ENCODE measurements at regions not wholly inside any gene's neighbourhood (a gene's known extent, or its start where the extent isn't known, plus 50 kb on each side); places are given as distances from the start of the nearest gene placed in this dataset.

DNA sequence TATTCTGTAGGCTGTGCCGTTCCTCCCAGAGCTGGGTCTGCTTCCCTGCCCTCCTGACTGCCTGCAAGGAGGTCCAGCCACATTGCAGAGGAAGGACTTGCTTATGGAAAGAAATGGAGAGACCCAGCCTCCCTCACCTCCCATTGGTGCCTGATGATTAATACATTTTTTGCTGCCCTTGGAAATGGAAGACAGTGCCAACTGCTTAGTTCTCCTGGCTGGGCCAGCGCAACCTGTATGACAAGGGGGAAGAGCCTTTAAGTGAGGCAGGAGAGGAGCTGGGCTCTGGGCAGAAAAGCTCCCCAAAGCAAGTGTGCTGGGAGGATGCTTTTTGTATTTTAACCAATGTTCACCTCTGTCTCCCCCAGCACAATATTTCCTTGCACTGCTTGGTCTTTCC lies 238.5 kb downstream of the SOX9 start:
- H3K9me3 ChIP-seq (ENCODE audit: control insufficient read depth in 2 of 2, insufficient read depth in 1 of 2, low read length in 1 of 2): no peaks in the 10 kb centered on the region

DNA sequence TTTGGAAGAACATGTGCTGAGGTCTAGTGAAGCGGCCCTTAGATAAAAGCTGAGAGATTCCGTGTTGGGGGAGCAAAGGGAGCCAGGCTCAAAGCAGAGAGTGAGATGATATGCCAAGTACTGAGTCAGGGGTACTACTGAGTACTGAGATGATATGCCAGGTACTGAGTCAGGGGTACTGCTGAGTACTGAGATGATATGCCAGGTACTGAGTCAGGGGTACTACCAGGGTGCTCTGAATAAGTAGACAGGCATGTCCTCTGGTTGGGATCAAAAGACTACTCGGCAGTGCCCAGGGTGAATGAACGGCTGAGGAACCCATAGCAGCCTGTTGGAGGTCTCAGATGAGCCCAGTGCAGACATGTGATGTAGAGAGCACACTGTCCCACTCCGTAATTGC lies 239.0 kb downstream of the SOX9 start:
- no peak overlapping the region for H3K27ac ChIP-seq (ENCODE audit: low read depth in 1 of 2, low read length in 1 of 2)
- 87% methylated on average over 5 of the region's 5 CpGs for WGBS

More for the DNA sequence above, 238.5 kb downstream of the SOX9 start:
- Histone ChIP-seq H3K4me3 (ENCODE audit: low read length in 2 of 2) (no peak overlapping the region), H3K27me3 (ENCODE audit: control insufficient read depth in 2 of 2, insufficient read depth in 1 of 2, low read length in 1 of 2) (no peaks in the 10 kb centered on the region), H3K4me1 (ENCODE audit: control insufficient read depth in 2 of 2, insufficient read depth in 2 of 2, low read length in 2 of 2) (no peaks in the 10 kb centered on the region), H3K36me3 (ENCODE audit: control insufficient read depth in 2 of 2, insufficient read depth in 2 of 2, low read length in 1 of 2) (no peaks in the 10 kb centered on the region), H3K27ac (ENCODE audit: low read depth in 1 of 2, low read length in 1 of 2) (no peak overlapping the region)
- WGBS: 84% methylated on average over 2 of the region's 2 CpGs
- DNase-seq (ENCODE audit: low read depth in 6 of 9, low spot score in 9 of 9): no peak

DNA sequence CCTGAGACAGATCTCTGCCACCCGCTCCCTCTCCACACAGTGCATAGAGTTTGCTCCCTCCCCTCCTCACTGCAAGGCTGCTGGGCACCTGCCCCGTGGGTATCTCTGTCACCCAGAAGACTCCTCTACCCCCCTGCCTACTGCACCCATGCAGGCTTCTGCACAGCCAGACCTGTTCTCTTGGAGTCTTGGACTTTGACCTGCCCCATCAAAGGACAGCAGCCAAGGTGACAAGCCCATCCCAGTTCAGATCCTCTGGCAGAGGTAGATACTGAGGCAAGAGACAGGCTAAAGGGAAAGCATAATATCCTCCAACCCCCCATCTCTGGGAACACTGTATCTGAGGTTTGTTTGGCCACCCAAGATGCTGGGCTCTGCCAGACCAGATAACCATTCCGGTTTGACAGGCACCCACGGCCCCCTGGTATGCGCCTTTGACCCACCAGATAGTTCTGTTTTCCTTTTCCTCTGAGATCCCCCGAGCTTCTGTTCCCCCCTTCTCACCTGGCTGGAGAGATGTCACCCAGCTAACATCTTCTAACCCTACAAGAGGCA lies 239.6 kb downstream of the SOX9 start:
- 67% methylated on average over 6 of the region's 6 CpGs for WGBS

More for the DNA sequence above, 239.0 kb downstream of the SOX9 start:
- no peaks in the 10 kb centered on the region for H3K4me1 ChIP-seq (ENCODE audit: control insufficient read depth in 2 of 2, insufficient read depth in 2 of 2, low read length in 2 of 2)
- H3K4me3 ChIP-seq (ENCODE audit: low read length in 2 of 2): no peak overlapping the region
- no peaks in the 10 kb centered on the region for H3K27me3 ChIP-seq (ENCODE audit: control insufficient read depth in 2 of 2, insufficient read depth in 1 of 2, low read length in 1 of 2)
- no peaks in the 10 kb centered on the region for H3K36me3 ChIP-seq (ENCODE audit: control insufficient read depth in 2 of 2, insufficient read depth in 2 of 2, low read length in 1 of 2)
- DNase-seq (ENCODE audit: low read depth in 6 of 9, low spot score in 9 of 9): no peak
- no peaks in the 10 kb centered on the region for H3K9me3 ChIP-seq (ENCODE audit: control insufficient read depth in 2 of 2, insufficient read depth in 1 of 2, low read length in 1 of 2)

DNA sequence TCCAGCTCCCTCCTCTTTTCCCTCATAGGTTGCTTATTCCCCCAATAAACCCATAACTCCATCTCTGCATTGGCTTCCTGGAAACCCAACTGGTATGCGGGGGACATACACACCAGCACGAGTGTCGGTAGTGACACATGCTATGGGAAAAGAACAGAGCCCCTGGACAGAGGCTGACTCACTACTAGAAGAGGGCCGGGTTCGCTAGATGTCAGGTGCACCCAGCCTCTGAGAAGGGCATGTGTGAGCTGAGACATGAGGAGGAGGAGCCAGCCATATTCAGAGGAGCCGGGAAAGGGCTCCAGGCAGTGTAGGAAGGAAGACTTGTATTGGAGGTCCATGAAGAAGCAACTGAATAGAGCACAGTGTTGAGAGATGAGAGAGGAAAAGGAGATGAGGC lies 241.1 kb downstream of the SOX9 start:
- Histone ChIP-seq H3K27ac (ENCODE audit: low read depth in 1 of 2, low read length in 1 of 2) (no peak overlapping the region), H3K4me1 (ENCODE audit: control insufficient read depth in 2 of 2, insufficient read depth in 2 of 2, low read length in 2 of 2) (no peaks in the 10 kb centered on the region), H3K27me3 (ENCODE audit: control insufficient read depth in 2 of 2, insufficient read depth in 1 of 2, low read length in 1 of 2) (no peaks in the 10 kb centered on the region), H3K9me3 (ENCODE audit: control insufficient read depth in 2 of 2, insufficient read depth in 1 of 2, low read length in 1 of 2) (no peaks in the 10 kb centered on the region), H3K36me3 (ENCODE audit: control insufficient read depth in 2 of 2, insufficient read depth in 2 of 2, low read length in 1 of 2) (no peaks in the 10 kb centered on the region), H3K4me3 (ENCODE audit: low read length in 2 of 2) (no peak overlapping the region)
- DNase-seq (ENCODE audit: low read depth in 6 of 9, low spot score in 9 of 9): no peak
- 94% methylated on average over 6 of the region's 6 CpGs for WGBS

More for the DNA sequence above, 239.6 kb downstream of the SOX9 start:
- H3K27ac ChIP-seq (ENCODE audit: low read depth in 1 of 2, low read length in 1 of 2): no peak overlapping the region
- no peak for DNase-seq (ENCODE audit: low read depth in 6 of 9, low spot score in 9 of 9)
- H3K4me3 ChIP-seq (ENCODE audit: low read length in 2 of 2): no peak overlapping the region
- H3K9me3 ChIP-seq (ENCODE audit: control insufficient read depth in 2 of 2, insufficient read depth in 1 of 2, low read length in 1 of 2): no peaks in the 10 kb centered on the region
- no peaks in the 10 kb centered on the region for H3K27me3 ChIP-seq (ENCODE audit: control insufficient read depth in 2 of 2, insufficient read depth in 1 of 2, low read length in 1 of 2)
- no peaks in the 10 kb centered on the region for H3K4me1 ChIP-seq (ENCODE audit: control insufficient read depth in 2 of 2, insufficient read depth in 2 of 2, low read length in 2 of 2)
- no peaks in the 10 kb centered on the region for H3K36me3 ChIP-seq (ENCODE audit: control insufficient read depth in 2 of 2, insufficient read depth in 2 of 2, low read length in 1 of 2)

DNA sequence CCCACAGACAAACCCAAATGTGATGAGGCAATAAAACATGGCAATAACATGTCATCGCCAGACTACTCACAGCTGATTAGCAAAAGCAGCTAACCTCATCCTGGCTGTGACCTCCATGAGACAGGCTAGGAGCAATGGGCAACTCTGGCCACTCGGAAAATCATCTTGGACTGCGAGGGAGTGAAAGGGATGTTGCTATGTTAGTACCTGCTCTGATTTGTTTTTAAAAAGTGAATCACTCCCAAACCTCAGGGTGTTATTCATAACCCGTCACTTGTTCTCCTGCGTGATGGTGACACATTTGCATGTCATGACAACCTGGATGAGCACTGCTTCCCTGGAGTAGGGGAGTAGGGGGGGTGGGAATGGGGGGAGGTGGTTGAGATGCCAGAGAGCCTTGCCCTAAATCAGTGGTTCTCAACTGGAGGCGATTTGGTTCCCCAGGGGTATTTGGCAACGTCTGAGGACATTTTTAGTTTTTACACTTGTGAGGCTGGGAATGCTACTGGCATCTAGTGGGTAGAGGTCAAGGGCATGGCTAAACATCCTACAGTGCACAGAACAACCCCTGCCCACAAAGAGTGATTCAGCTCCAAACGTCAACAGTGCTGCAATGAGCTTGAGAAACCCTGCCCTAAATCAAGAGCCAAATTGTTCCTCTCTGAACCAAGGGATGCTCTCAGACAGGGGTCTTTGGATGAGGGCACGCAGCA lies 241.7 kb downstream of the SOX9 start:
- Histone ChIP-seq H3K36me3 (ENCODE audit: control insufficient read depth in 2 of 2, insufficient read depth in 2 of 2, low read length in 1 of 2) (no peaks in the 10 kb centered on the region), H3K27ac (ENCODE audit: low read depth in 1 of 2, low read length in 1 of 2) (no peak overlapping the region), H3K27me3 (ENCODE audit: control insufficient read depth in 2 of 2, insufficient read depth in 1 of 2, low read length in 1 of 2) (no peaks in the 10 kb centered on the region), H3K9me3 (ENCODE audit: control insufficient read depth in 2 of 2, insufficient read depth in 1 of 2, low read length in 1 of 2) (no peaks in the 10 kb centered on the region), H3K4me3 (ENCODE audit: low read length in 2 of 2) (no peak overlapping the region), H3K4me1 (ENCODE audit: control insufficient read depth in 2 of 2, insufficient read depth in 2 of 2, low read length in 2 of 2) (no peaks in the 10 kb centered on the region)
- no peak for DNase-seq (ENCODE audit: low read depth in 6 of 9, low spot score in 9 of 9)
- WGBS: 85% methylated on average over 9 of the region's 9 CpGs

DNA sequence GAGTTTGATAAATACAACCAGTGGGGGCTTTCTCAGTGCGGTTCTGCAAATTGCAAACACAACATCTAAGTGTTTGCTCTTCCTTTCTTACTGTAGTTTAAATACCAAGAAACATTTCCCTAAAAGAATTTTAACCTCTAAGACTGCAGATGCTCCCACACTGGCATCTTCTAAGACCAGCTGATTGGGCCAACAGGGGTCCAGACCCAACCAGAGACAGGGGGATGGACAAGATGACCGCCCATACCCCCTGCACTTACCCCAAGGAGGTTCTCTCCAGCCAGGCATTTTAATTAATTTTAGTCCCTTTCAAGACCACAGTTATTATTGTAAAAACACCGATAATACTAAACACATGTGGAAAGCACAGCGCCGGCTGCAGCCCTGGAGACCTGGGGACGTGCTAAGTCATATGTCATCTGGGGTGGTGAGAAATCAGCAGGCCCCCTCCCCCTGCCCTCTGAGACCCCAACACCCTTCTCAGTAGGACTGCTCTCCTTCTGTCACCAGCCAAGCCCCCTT lies 242.3 kb downstream of the SOX9 start:
- Histone ChIP-seq H3K27me3 (ENCODE audit: control insufficient read depth in 2 of 2, insufficient read depth in 1 of 2, low read length in 1 of 2) (no peaks in the 10 kb centered on the region), H3K4me3 (ENCODE audit: low read length in 2 of 2) (no peak overlapping the region), H3K9me3 (ENCODE audit: control insufficient read depth in 2 of 2, insufficient read depth in 1 of 2, low read length in 1 of 2) (no peaks in the 10 kb centered on the region), H3K36me3 (ENCODE audit: control insufficient read depth in 2 of 2, insufficient read depth in 2 of 2, low read length in 1 of 2) (no peaks in the 10 kb centered on the region), H3K27ac (ENCODE audit: low read depth in 1 of 2, low read length in 1 of 2) (no peak overlapping the region), H3K4me1 (ENCODE audit: control insufficient read depth in 2 of 2, insufficient read depth in 2 of 2, low read length in 2 of 2) (no peaks in the 10 kb centered on the region)
- no peak for DNase-seq (ENCODE audit: low read depth in 6 of 9, low spot score in 9 of 9)
- WGBS: 86% methylated on average over 6 of the region's 6 CpGs

DNA sequence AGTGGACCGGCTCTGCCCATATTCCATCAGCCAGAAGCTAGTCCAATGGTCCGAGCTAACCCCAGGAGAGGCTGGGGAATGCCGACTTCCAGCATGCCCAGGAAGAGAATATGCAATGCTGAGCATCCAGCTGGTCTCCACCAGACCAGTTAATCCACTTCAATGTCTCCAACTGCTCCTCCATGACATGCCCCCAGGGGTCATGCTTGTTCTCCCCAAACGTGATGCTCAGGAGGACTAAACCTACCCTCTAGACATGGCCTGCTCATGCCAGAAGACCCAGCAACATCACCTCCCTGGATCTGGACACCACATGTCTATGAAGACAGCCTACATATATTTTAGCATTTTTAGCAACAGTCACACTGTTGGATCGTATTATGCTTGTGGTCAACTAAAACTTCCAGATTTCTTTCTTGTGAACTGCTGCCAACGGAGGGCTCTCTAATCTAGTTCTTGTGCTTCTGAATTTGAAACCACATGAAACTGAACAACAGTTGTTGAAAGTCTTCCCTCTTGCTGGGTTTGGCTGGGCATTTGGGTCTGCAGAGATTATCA lies 245.1 kb downstream of the SOX9 start:
- Histone ChIP-seq H3K4me3 (ENCODE audit: low read length in 2 of 2) (no peak overlapping the region), H3K4me1 (ENCODE audit: control insufficient read depth in 2 of 2, insufficient read depth in 2 of 2, low read length in 2 of 2) (no peaks in the 10 kb centered on the region), H3K36me3 (ENCODE audit: control insufficient read depth in 2 of 2, insufficient read depth in 2 of 2, low read length in 1 of 2) (no peaks in the 10 kb centered on the region), H3K27ac (ENCODE audit: low read depth in 1 of 2, low read length in 1 of 2) (no peak overlapping the region), H3K27me3 (ENCODE audit: control insufficient read depth in 2 of 2, insufficient read depth in 1 of 2, low read length in 1 of 2) (no peaks in the 10 kb centered on the region), H3K9me3 (ENCODE audit: control insufficient read depth in 2 of 2, insufficient read depth in 1 of 2, low read length in 1 of 2) (no peaks in the 10 kb centered on the region)
- no peak for DNase-seq (ENCODE audit: low read depth in 6 of 9, low spot score in 9 of 9)
- WGBS: 84% methylated on average over 6 of the region's 6 CpGs

DNA sequence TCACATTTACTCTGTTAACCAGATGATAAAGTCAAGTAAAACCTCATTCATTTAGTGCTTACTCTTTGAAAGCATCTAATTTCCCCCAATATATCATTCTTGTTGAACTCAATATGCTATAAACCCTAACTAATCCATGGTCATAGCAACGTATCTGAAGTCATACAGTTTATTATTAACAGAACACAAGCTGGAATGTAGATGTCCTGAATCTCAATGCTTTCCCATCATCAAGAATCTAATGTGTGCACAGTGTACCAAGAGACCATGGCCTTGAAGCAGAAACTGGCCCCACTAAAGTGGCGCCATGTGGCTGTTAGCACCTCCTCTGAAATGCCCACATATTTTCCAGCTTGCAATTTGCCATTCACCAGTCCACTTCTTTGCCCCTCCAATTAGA lies 245.8 kb downstream of the SOX9 start:
- no peaks in the 10 kb centered on the region for H3K36me3 ChIP-seq (ENCODE audit: control insufficient read depth in 2 of 2, insufficient read depth in 2 of 2, low read length in 1 of 2)
- whole genome bisulfite sequencing: 95% methylated on average over 2 of the region's 2 CpGs
- no peaks in the 10 kb centered on the region for H3K9me3 ChIP-seq (ENCODE audit: control insufficient read depth in 2 of 2, insufficient read depth in 1 of 2, low read length in 1 of 2)
- no peaks in the 10 kb centered on the region for H3K27me3 ChIP-seq (ENCODE audit: control insufficient read depth in 2 of 2, insufficient read depth in 1 of 2, low read length in 1 of 2)
- H3K27ac ChIP-seq (ENCODE audit: low read depth in 1 of 2, low read length in 1 of 2): no peak overlapping the region
- H3K4me1 ChIP-seq (ENCODE audit: control insufficient read depth in 2 of 2, insufficient read depth in 2 of 2, low read length in 2 of 2): no peaks in the 10 kb centered on the region
- no peak overlapping the region for H3K4me3 ChIP-seq (ENCODE audit: low read length in 2 of 2)
- DNase-seq (ENCODE audit: low read depth in 6 of 9, low spot score in 9 of 9): no peak

DNA sequence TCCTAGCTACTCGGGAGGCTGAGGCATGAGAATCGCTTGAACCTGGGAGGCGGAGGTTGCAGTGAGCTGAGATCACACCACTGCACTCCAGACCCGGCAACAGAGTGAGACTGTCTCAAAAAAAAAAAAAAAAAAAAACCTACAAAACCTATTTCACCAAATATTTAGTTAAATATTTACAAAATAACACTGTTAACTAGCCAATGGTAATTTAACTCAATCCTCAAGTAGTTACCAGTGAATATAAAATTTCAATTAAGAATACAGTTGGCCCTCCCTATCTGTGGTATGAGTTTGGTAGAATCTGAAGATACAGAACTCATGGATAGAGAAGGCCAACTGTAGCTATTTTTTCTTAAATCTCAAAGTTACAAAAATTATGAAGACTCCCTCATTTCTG lies 247.4 kb downstream of the SOX9 start:
- no peaks in the 10 kb centered on the region for H3K9me3 ChIP-seq (ENCODE audit: control insufficient read depth in 2 of 2, insufficient read depth in 1 of 2, low read length in 1 of 2)
- 73% methylated on average over 4 of the region's 4 CpGs for WGBS

More for the DNA sequence above, 247.4 kb downstream of the SOX9 start:
- no peak for DNase-seq (ENCODE audit: low read depth in 6 of 9, low spot score in 9 of 9)
- H3K27ac ChIP-seq (ENCODE audit: low read depth in 1 of 2, low read length in 1 of 2): no peak overlapping the region
- no peaks in the 10 kb centered on the region for H3K36me3 ChIP-seq (ENCODE audit: control insufficient read depth in 2 of 2, insufficient read depth in 2 of 2, low read length in 1 of 2)
- no peaks in the 10 kb centered on the region for H3K4me1 ChIP-seq (ENCODE audit: control insufficient read depth in 2 of 2, insufficient read depth in 2 of 2, low read length in 2 of 2)
- H3K27me3 ChIP-seq (ENCODE audit: control insufficient read depth in 2 of 2, insufficient read depth in 1 of 2, low read length in 1 of 2): no peaks in the 10 kb centered on the region
- no peak overlapping the region for H3K4me3 ChIP-seq (ENCODE audit: low read length in 2 of 2)

Measured in thymus (tissue), 11 donors.